ENCODE measurements at regions not wholly inside any gene's neighbourhood (a gene's known extent, or its start where the extent isn't known, plus 50 kb on each side); places are given as distances from the start of the nearest gene placed in this dataset.
A peak's percentile ranks its signal among the peaks of the same experiment; 100 is the strongest.

- no peak overlapping the region for H3K4me2 ChIP-seq (ENCODE audit: low read depth, low read length)
- POLR2A ChIA-PET (ENCODE audit: unreplicated experiment): no interaction called here
- DNase-seq: no peak
- no TSS peak for BruUV-seq (replicated peaks)
- H2AFZ ChIP-seq (replicated peaks; ENCODE audit: low read length, poor library complexity): no peak overlapping the region
- peaks cover 15% of the 10 kb centered on the region for H3K4me1 ChIP-seq (ENCODE audit: control insufficient read depth, insufficient read depth, low read length)
- dilution Hi-C loops (cut with HindIII; ENCODE audit: low sequenced_read_pairs, unreplicated experiment): no loop called here
- peaks cover 0 to 14% of the 10 kb centered on the region in 2 experiments; a peak in 1 of 4 replicates for H3K79me1 ChIP-seq (ENCODE audit: low read depth in 1 of 2, low read length in 2 of 2)
- no peaks in the 10 kb centered on the region for H3K9me3 ChIP-seq (ENCODE audit: control insufficient read depth, insufficient read depth, low read length)
- no peak overlapping the region for H2BK15ac ChIP-seq (ENCODE audit: low read depth, low read length)
- no peak overlapping the region for H4K5ac ChIP-seq (ENCODE audit: low read depth, low read length)
- intact Hi-C loops (cut with micrococcal nuclease): no loop called here
- TF ChIP-seq RAD21 (IDR thresholded peaks at IDR 0.05; ENCODE audit: low read length) (no peak), RCOR1 (IDR thresholded peaks at IDR 0.05; ENCODE audit: insufficient replicate concordance, low read length) (no peak), POLR2A (IDR thresholded peaks at IDR 0.05; ENCODE audit: low read depth, low read length) (no peak), FOS (IDR thresholded peaks at IDR 0.05; ENCODE audit: low read depth, low read length) (no peak), BHLHE40 (IDR thresholded peaks at IDR 0.05; ENCODE audit: low read depth, low read length) (no peak), USF2 (IDR thresholded peaks at IDR 0.05; ENCODE audit: low read depth, low read length) (no peak), MXI1 (IDR thresholded peaks at IDR 0.05; ENCODE audit: borderline replicate concordance, low read depth, low read length) (no peak), NFE2L2 (IDR thresholded peaks at IDR 0.05; ENCODE audit: low read depth, low read length) (no peak), MAZ (IDR thresholded peaks at IDR 0.05; ENCODE audit: borderline replicate concordance, low read depth, low read length) (no peak), CEBPB (IDR thresholded peaks at IDR 0.05; ENCODE audit: low read depth, low read length) (no peak), SMC3 (IDR thresholded peaks at IDR 0.05; ENCODE audit: low read depth, low read length) (no peak), MAFK (IDR thresholded peaks at IDR 0.05; ENCODE audit: low read depth, low read length) (no peak), CHD1 (IDR thresholded peaks at IDR 0.05; ENCODE audit: low read depth, low read length) (no peak), RFX5 (IDR thresholded peaks at IDR 0.05; ENCODE audit: low read depth, low read length) (no peak)
- TF ChIP-seq, protein P1, sequence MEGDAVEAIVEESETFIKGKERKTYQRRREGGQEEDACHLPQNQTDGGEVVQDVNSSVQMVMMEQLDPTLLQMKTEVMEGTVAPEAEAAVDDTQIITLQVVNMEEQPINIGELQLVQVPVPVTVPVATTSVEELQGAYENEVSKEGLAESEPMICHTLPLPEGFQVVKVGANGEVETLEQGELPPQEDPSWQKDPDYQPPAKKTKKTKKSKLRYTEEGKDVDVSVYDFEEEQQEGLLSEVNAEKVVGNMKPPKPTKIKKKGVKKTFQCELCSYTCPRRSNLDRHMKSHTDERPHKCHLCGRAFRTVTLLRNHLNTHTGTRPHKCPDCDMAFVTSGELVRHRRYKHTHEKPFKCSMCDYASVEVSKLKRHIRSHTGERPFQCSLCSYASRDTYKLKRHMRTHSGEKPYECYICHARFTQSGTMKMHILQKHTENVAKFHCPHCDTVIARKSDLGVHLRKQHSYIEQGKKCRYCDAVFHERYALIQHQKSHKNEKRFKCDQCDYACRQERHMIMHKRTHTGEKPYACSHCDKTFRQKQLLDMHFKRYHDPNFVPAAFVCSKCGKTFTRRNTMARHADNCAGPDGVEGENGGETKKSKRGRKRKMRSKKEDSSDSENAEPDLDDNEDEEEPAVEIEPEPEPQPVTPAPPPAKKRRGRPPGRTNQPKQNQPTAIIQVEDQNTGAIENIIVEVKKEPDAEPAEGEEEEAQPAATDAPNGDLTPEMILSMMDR (conservative IDR thresholded peaks at IDR 0.05; ENCODE audit: low read depth, low read length): no peak
- TF ChIP-seq, protein P2, sequence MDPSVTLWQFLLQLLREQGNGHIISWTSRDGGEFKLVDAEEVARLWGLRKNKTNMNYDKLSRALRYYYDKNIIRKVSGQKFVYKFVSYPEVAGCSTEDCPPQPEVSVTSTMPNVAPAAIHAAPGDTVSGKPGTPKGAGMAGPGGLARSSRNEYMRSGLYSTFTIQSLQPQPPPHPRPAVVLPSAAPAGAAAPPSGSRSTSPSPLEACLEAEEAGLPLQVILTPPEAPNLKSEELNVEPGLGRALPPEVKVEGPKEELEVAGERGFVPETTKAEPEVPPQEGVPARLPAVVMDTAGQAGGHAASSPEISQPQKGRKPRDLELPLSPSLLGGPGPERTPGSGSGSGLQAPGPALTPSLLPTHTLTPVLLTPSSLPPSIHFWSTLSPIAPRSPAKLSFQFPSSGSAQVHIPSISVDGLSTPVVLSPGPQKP (IDR thresholded peaks at IDR 0.05; ENCODE audit: borderline replicate concordance, low read depth, low read length): no peak
- no peaks in the 10 kb centered on the region for H3K27me3 ChIP-seq (ENCODE audit: control insufficient read depth, insufficient read depth, low read length)
- H4K8ac ChIP-seq (ENCODE audit: low read depth in 2 of 2, low read length in 2 of 2): no peak overlapping the region
- 0 out of 2 replicates have a peak overlapping the region, but pooled peaks have one; percentile 8 for H2AK5ac ChIP-seq (ENCODE audit: low read depth, low read length)
- no peak overlapping the region for H3K4me3 ChIP-seq (ENCODE audit: insufficient read depth, low read depth, low read length)
- H3K14ac ChIP-seq (replicated peaks; ENCODE audit: low read depth, low read length): no peak overlapping the region
- WGBS, 2 experiments (ENCODE audit: extremely low coverage in 2 of 2, insufficient read length in 1 of 2): no CpG with 5 or more reads among the region's 1 CpG
- H3K18ac ChIP-seq (ENCODE audit: low read depth, low read length): no peak overlapping the region
- no peaks in the 10 kb centered on the region for H4K20me1 ChIP-seq (ENCODE audit: insufficient read depth, low read length)
- H3K4ac ChIP-seq (ENCODE audit: low read depth, low read length): no peak overlapping the region
- no peaks in the 10 kb centered on the region for H3K36me3 ChIP-seq (ENCODE audit: control insufficient read depth, insufficient read depth, low read length)
- no peak for ATAC-seq (ENCODE audit: low read depth)
- H3K27ac ChIP-seq (ENCODE audit: insufficient read depth, low read length): no peak overlapping the region
- H3K56ac ChIP-seq (ENCODE audit: extremely low read depth, insufficient read depth, low read length): no peak overlapping the region
- CTCF ChIA-PET: no interaction called here
- H3K9me1 ChIP-seq (ENCODE audit: insufficient read depth, low read length): peaks cover 4% of the 10 kb centered on the region
- H2BK20ac ChIP-seq (ENCODE audit: low read depth, low read length): peak overlapping the region; percentile 20; the same call in 1 of the 2 replicates
- H3K23ac ChIP-seq (ENCODE audit: low read depth, low read length): no peak overlapping the region
- H3K9ac ChIP-seq (ENCODE audit: low read depth, low read length): no peak overlapping the region
- H2AK9ac ChIP-seq (replicated peaks; ENCODE audit: low read depth, low read length, poor library complexity): no peak overlapping the region
- in situ Hi-C loops (cut with MboI; ENCODE audit: low sequenced_read_pairs): no loop called here
- no peak overlapping the region for H2BK120ac ChIP-seq (ENCODE audit: low read depth, low read length)
- no peak overlapping the region for H4K91ac ChIP-seq (ENCODE audit: insufficient read depth, low read depth, low read length)
- H2BK5ac ChIP-seq (ENCODE audit: low read depth, low read length, poor library complexity, severe bottlenecking): no peak overlapping the region
Measured at GRCh38 chr7:106781828-106782544, 83.1 kb upstream of the PIK3CG start.
